Liver (tissue), 3 donors: ENCODE measurements at regions not wholly inside any gene's neighbourhood (a gene's known extent, or its start where the extent isn't known, plus 50 kb on each side); places are given as distances from the start of the nearest gene placed in this dataset.

ENCODE experiments used
- CTCF ChIP-seq: fragments of 150-350 bp; IDR thresholded peaks from 2 replicates; pipeline ENCODE4 v1.5.1; 2017; ENCODE audit warnings: improper control_type of control experiment, low read depth, low read length; ENCODE audit not compliant: missing input control
- REST ChIP-seq: IDR thresholded peaks from 2 replicates; pipeline ENCODE4 v1.6.1; 2016; ENCODE audit warnings: antibody characterized with exemption, mild to moderate bottlenecking
- SP1 ChIP-seq: IDR thresholded peaks from 2 replicates; pipeline ENCODE4 v1.6.1; 2018; ENCODE audit warnings: antibody characterized with exemption, mild to moderate bottlenecking
- TAF1 ChIP-seq: conservative IDR thresholded peaks from 2 replicates; pipeline ENCODE4 v1.6.1; 2016; ENCODE audit warnings: antibody characterized with exemption, mild to moderate bottlenecking
- ZBTB33 ChIP-seq: IDR thresholded peaks from 2 replicates; pipeline ENCODE4 v1.6.1; 2016; ENCODE audit warnings: antibody characterized with exemption
- TF ChIP-seq, protein P1 (sequence below): IDR thresholded peaks from 2 replicates; pipeline ENCODE4 v1.6.1; 2016; ENCODE audit warnings: antibody characterized with exemption
- donor health status: healthy.
- donor health status: healthy.

- TF ChIP-seq ZBTB33 (no peak), REST (no peak), CTCF (no peak), SP1 (peak; percentile 56), TAF1 (no peak)
- TF ChIP-seq, protein P1, sequence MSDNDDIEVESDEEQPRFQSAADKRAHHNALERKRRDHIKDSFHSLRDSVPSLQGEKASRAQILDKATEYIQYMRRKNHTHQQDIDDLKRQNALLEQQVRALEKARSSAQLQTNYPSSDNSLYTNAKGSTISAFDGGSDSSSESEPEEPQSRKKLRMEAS: no peak
These were observed 55.3 kb upstream of the INPP5A start for GRCh38 chr10:132482090-132482800.
